Progenitor cell of endocrine pancreas (in vitro differentiated cells): ENCODE measurements at regions not wholly inside any gene's neighbourhood (a gene's known extent, or its start where the extent isn't known, plus 50 kb on each side); places are given as distances from the start of the nearest gene placed in this dataset.

Experiments
- DNase-seq: peaks from one replicate; pipeline ENCODE4 v3.0.0; 2021; ENCODE audit warnings: low spot score; ENCODE audit not compliant: unreplicated experiment
- H3K27ac Mint-ChIP-seq: 2 replicates; pipeline ENCODE4 v1.8.0; 2021; ENCODE audit warnings: mild to moderate bottlenecking, moderate library complexity, mixed read lengths
- H3K27me3 Mint-ChIP-seq: 2 replicates; pipeline ENCODE4 v1.8.0; 2021; ENCODE audit warnings: mixed read lengths
- H3K36me3 Mint-ChIP-seq: 2 replicates; pipeline ENCODE4 v1.8.0; 2022; ENCODE audit warnings: mixed read lengths; ENCODE audit not compliant: insufficient read depth
- H3K4me1 Mint-ChIP-seq: 2 replicates; pipeline ENCODE4 v1.8.0; 2021; ENCODE audit warnings: low read depth, mixed read lengths
- H3K4me3 Mint-ChIP-seq: 2 replicates; pipeline ENCODE4 v1.8.0; 2021; ENCODE audit warnings: low read depth, mild to moderate bottlenecking, moderate library complexity, mixed read lengths
- H3K9me3 Mint-ChIP-seq: 2 replicates; pipeline ENCODE4 v1.8.0; 2021; ENCODE audit warnings: low read depth, mixed read lengths
- CTCF ChIP-seq: fragments of 200-600 bp; sonication (generic); IDR thresholded peaks from one replicate; pipeline ENCODE4 v1.5.0; 2021; ENCODE audit warnings: antibody characterized with exemption, mild to moderate bottlenecking; ENCODE audit not compliant: unreplicated experiment

GRCh38 chr5:103487822-103488493 is 74.6 kb downstream of the NUDT12 start:
- no peak for DNase-seq
- H3K36me3 Mint-ChIP-seq: no peaks in the 10 kb centered on the region
- H3K9me3 Mint-ChIP-seq: no peaks in the 10 kb centered on the region
- H3K27me3 Mint-ChIP-seq: no peaks in the 10 kb centered on the region
- no peak overlapping the region for H3K4me3 Mint-ChIP-seq
- peaks cover 5% of the 10 kb centered on the region for H3K4me1 Mint-ChIP-seq
- H3K27ac Mint-ChIP-seq: no peak overlapping the region
- no peak for TF ChIP-seq CTCF

GRCh38 chr5:103487218-103487617 is 75.4 kb downstream of the NUDT12 start:
- no peak for TF ChIP-seq CTCF
- Mint-ChIP-seq H3K9me3 (no peaks in the 10 kb centered on the region), H3K27me3 (no peaks in the 10 kb centered on the region), H3K27ac (no peak overlapping the region), H3K36me3 (no peaks in the 10 kb centered on the region), H3K4me1 (peaks cover 5% of the 10 kb centered on the region), H3K4me3 (no peak overlapping the region)
- DNase-seq: no peak

- TF ChIP-seq CTCF: no peak
- Mint-ChIP-seq H3K27ac (no peak overlapping the region), H3K4me1 (peaks cover 5% of the 10 kb centered on the region), H3K27me3 (no peaks in the 10 kb centered on the region), H3K9me3 (no peaks in the 10 kb centered on the region), H3K4me3 (no peak overlapping the region), H3K36me3 (no peaks in the 10 kb centered on the region)
- DNase-seq: no peak
Measured at GRCh38 chr5:103486739-103487138, 75.8 kb downstream of the NUDT12 start.

GRCh38 chr5:103480246-103480645 is 82.3 kb downstream of the NUDT12 start:
- Mint-ChIP-seq H3K27ac (no peak overlapping the region), H3K4me1 (no peaks in the 10 kb centered on the region), H3K27me3 (no peaks in the 10 kb centered on the region), H3K4me3 (no peak overlapping the region), H3K9me3 (no peaks in the 10 kb centered on the region), H3K36me3 (no peaks in the 10 kb centered on the region)
- no peak for DNase-seq
- no peak for TF ChIP-seq CTCF

GRCh38 chr5:103477678-103478077 is 84.9 kb downstream of the NUDT12 start:
- H3K27me3 Mint-ChIP-seq: no peaks in the 10 kb centered on the region
- no peaks in the 10 kb centered on the region for H3K4me1 Mint-ChIP-seq
- no peak overlapping the region for H3K27ac Mint-ChIP-seq
- TF ChIP-seq CTCF: no peak
- no peak overlapping the region for H3K4me3 Mint-ChIP-seq
- DNase-seq: no peak
- H3K9me3 Mint-ChIP-seq: no peaks in the 10 kb centered on the region
- no peaks in the 10 kb centered on the region for H3K36me3 Mint-ChIP-seq
